Lower leg skin (tissue), 3 donors: ENCODE measurements at regions not wholly inside any gene's neighbourhood (a gene's known extent, or its start where the extent isn't known, plus 50 kb on each side); places are given as distances from the start of the nearest gene placed in this dataset.

Experiments used
- CTCF ChIP-seq, 3 donors: fragments of 450-650 bp; IDR thresholded peaks; one replicate each; pipeline ENCODE4 v1.5.1; 2016; ENCODE audit warnings: antibody characterized with exemption in 3 of 3, mild to moderate bottlenecking in 3 of 3, moderate library complexity in 2 of 3
- POLR2A ChIP-seq, 2 donors: fragments of 450-650 bp; IDR thresholded peaks; one replicate each; pipeline ENCODE4 v1.6.1; 2016 to 2017; ENCODE audit warnings: antibody characterized with exemption in 2 of 2, mild to moderate bottlenecking in 1 of 2, moderate library complexity in 1 of 2

GRCh38 chr1:68346188-68346808 lies 103.5 kb downstream of the RPE65 start:
- TF ChIP-seq CTCF (IDR thresholded peaks at IDR 0.05) (no peak), POLR2A (IDR thresholded peaks at IDR 0.05) (no peak)
